ENCODE measurements at regions not wholly inside any gene's neighbourhood (a gene's known extent, or its start where the extent isn't known, plus 50 kb on each side); places are given as distances from the start of the nearest gene placed in this dataset.

DNA sequence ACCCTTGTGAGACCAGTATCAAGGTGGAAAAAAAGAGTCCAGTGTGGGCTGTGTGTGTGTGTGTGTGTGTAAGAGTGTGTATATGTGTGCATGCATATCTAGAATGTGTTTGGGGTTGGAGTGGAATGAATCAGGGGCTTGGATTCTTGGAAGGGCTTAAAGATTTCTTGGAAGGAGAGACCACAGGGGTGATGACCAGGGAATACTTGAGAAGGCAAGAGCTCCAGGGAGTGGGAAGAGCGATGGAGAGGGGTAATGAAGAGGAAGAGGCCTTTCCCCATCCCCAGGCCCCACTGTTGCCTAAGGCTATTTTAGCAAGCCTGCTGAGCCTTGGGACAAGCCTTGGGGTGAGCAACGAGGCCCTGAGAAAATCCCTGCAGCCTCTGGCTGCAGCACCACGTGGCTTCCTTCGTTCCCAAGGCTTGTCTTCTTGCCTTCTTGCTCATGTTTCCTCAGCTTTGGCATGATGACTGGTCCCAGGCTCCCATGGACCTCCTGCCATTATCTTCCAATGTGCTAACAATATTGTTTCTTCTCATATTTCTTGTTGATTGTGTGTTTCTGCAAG, 663.4 kb downstream of the INHBA start:
- FAIRE-seq, result no peak
- TF ChIP-seq POLR2AphosphoS5 (IDR thresholded peaks at IDR 0.05; ENCODE audit: low read depth, low read length) (no peak), POLR2A (IDR thresholded peaks at IDR 0.05; ENCODE audit: low read depth, low read length) (no peak), TAF1 (IDR thresholded peaks at IDR 0.05; ENCODE audit: borderline replicate concordance, low read depth, low read length) (no peak)

DNA sequence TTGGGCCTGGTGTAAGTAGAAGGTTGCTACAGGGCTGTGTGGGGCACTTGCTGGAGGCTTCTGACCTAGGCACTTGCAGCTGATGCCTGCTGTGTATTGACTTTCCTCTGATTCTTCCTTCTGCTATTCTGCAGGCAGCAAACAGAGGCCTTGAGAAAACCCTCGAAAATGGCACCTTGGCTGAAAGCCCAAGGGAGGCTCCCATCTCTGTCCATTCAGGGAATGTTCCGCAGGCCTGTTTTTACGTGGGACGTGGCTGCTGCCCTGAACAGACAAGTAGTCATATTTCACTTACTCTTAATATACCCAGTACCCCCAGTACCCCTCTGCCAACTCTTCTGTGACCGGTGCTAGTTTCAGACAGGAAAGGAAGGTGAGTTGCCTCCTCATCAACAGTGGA, 664.7 kb downstream of the INHBA start:
- TF ChIP-seq POLR2A (IDR thresholded peaks at IDR 0.05; ENCODE audit: low read depth, low read length) (no peak), POLR2AphosphoS5 (IDR thresholded peaks at IDR 0.05; ENCODE audit: low read depth, low read length) (no peak), TAF1 (IDR thresholded peaks at IDR 0.05; ENCODE audit: borderline replicate concordance, low read depth, low read length) (no peak)
- FAIRE-seq (no peak), DNase-seq (ENCODE audit: insufficient read length) (no peak)

More for the DNA sequence above, 663.4 kb downstream of the INHBA start:
- DNase-seq (ENCODE audit: insufficient read length), result no peak

DNA sequence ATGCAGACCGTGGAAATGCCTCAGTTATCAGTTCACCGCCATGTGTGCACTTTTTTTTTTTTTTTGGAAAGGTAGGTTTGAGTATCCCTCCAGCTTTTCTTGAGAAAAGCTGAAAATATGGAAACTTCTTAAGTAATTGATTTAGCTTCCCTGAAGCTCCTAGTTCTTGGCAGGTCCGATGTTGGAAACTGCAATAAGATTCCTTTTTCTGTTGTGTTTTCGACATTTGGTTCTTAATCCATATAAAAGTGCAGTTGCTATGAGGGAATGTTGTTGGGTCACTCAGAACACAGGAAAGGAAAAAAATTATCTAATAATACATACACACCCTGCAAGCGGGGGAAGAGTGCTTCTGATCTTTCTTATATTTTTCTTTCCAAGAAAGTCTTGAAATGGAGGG, 665.2 kb downstream of the INHBA start:
- TF ChIP-seq POLR2AphosphoS5 (IDR thresholded peaks at IDR 0.05; ENCODE audit: low read depth, low read length), result no peak
- no peak for TF ChIP-seq POLR2A (IDR thresholded peaks at IDR 0.05; ENCODE audit: low read depth, low read length)
- TF ChIP-seq TAF1 (IDR thresholded peaks at IDR 0.05; ENCODE audit: borderline replicate concordance, low read depth, low read length), result no peak
- no peak for FAIRE-seq

DNA sequence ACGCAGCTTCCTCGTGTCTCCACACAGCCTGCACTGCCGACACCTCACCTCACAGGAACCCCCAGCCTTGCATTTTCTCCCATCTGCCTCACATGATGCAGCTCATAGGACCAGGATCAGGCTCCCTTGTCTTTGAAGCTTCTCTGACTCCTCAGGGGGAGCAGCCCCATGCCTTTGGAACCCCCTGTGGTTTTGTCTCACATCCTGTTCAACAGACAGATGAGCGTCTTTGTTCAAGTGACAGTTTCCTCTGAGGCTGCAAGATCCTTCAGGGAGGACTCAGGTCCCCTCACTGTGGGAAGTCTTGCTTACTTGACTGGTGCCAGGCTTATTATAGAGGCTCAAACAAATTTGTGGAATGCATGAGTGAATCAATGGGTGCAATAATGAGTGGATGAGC, 667.1 kb downstream of the INHBA start:
- TF ChIP-seq POLR2A (IDR thresholded peaks at IDR 0.05; ENCODE audit: low read depth, low read length), result no peak
- TF ChIP-seq POLR2AphosphoS5 (IDR thresholded peaks at IDR 0.05; ENCODE audit: low read depth, low read length), result no peak
- no peak for TF ChIP-seq TAF1 (IDR thresholded peaks at IDR 0.05; ENCODE audit: borderline replicate concordance, low read depth, low read length)
- no peak for FAIRE-seq

More for the DNA sequence above, 665.2 kb downstream of the INHBA start:
- no peak for DNase-seq (ENCODE audit: insufficient read length)

DNA sequence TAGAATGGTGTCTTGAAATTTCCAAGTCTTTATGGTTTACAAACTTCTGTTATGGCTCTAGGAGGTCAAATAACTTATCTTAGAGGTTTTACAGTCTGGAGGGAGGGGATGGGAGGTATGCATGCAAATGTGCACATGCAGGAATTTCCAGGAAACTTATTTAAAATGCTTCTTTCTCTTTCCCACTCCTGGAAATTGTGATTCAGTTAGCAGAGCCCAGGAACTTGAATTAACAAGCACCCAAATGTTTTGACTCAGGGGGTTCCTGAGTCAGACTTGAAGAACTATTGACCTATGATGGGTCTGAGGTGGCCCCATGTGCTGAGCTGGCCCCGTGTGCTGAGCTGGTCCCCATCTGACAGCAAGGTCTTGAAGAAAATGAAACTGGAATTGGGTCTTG, 669.4 kb downstream of the INHBA start:
- DNase-seq (ENCODE audit: insufficient read length) (no peak), FAIRE-seq (no peak)
- TF ChIP-seq POLR2A (IDR thresholded peaks at IDR 0.05; ENCODE audit: low read depth, low read length) (no peak), TAF1 (IDR thresholded peaks at IDR 0.05; ENCODE audit: borderline replicate concordance, low read depth, low read length) (no peak)

More for the DNA sequence above, 667.1 kb downstream of the INHBA start:
- DNase-seq (ENCODE audit: insufficient read length), result no peak

DNA sequence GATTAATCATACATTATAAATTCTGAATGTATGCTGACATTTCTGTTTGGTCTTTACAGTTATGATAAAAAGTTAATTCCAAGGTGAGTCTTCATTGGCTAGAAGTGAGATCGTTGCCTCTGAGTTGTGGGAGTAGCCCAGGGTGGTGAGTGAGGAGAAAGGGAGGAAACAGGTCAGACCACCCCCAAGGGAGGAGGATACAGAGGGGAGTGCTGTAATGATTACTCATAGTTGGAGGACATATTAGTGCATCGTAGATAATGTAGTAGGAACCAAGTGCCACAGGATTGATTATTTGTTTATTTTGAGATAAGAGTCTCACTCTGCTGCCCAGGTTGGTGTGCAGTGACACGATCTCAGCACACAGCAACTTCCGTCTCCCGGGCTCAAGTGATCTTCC, 672.2 kb downstream of the INHBA start:
- TF ChIP-seq POLR2A (IDR thresholded peaks at IDR 0.05; ENCODE audit: low read depth, low read length) (no peak), TAF1 (IDR thresholded peaks at IDR 0.05; ENCODE audit: borderline replicate concordance, low read depth, low read length) (no peak), POLR2AphosphoS5 (IDR thresholded peaks at IDR 0.05; ENCODE audit: low read depth, low read length) (no peak)
- DNase-seq (ENCODE audit: insufficient read length) (no peak), FAIRE-seq (no peak)

DNA sequence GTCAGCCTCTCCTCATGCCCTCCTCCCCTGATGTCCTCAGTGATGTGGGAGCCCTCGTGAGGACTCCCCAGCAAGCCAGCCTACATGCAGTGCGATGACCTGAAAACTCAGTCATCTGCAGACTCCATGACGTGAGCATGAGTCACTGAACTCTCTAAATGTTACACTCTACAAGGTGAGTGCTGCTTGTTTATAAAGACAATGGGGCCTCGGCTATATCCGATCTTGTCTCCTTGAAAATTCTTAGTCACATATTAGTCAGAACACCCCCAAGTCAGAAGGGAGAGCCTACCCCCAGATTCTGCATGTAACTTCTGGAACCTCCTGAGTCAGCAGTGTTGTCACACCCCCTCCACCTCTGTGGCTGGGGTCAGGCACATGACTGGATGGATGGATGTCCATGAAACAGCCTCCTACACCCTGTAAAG, 673.8 kb downstream of the INHBA start:
- TF ChIP-seq POLR2AphosphoS5 (IDR thresholded peaks at IDR 0.05; ENCODE audit: low read depth, low read length) (no peak), TAF1 (IDR thresholded peaks at IDR 0.05; ENCODE audit: borderline replicate concordance, low read depth, low read length) (no peak), POLR2A (IDR thresholded peaks at IDR 0.05; ENCODE audit: low read depth, low read length) (no peak)
- no peak for FAIRE-seq
- DNase-seq (ENCODE audit: insufficient read length), result no peak

DNA sequence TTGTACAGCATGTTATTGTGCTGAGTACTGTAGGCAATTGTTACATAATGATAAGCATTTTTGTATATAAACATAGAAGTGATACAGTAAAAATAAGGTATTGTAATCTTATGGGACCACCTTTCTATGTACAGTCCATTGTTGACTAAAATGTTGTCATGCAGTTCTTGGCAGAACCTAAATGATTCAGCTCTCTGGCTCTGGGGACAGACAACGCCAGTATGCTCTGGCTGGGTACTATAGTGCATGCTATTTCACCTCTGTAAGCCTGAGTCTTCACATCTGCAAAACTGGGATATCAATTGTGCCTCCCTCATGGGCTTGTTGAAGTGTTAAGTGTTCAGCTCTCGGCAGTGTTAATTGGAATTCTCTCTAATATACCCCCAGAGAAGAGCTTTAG, 674.3 kb downstream of the INHBA start:
- no peak for FAIRE-seq
- TF ChIP-seq TAF1 (IDR thresholded peaks at IDR 0.05; ENCODE audit: borderline replicate concordance, low read depth, low read length) (no peak), POLR2AphosphoS5 (IDR thresholded peaks at IDR 0.05; ENCODE audit: low read depth, low read length) (no peak), POLR2A (IDR thresholded peaks at IDR 0.05; ENCODE audit: low read depth, low read length) (no peak)

DNA sequence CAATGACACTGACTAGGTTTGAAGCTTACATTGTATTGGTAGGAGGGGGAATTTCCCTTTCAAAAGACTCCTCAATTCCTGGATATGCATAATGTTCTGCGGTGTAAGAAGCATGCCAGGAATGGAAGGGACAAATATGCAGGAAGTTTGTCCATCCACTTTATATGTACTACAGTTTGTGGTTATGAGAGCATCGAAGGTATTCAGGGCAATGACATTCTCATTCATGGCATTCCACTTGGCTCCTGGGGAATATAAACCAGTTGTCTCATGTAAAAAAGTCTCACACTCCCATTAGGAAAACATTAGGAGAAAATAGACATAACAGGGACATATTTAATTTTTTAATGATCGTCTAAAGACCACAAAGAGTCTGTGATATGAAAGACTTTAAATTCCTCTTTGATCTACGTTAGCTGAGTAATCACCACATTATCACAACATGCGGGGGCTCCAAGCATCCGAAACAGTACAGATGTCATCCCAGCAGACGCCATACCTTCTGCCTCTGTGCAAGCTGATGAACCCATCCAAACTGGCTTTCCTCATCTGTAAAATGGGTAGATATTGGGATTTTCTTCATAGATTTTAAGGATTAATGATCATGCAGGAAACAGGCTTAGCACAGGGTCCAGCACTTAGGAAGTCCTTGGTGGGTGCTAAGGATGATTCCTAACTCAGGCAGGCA, 675.3 kb downstream of the INHBA start:
- TF ChIP-seq POLR2AphosphoS5 (IDR thresholded peaks at IDR 0.05; ENCODE audit: low read depth, low read length), result no peak
- no peak for TF ChIP-seq TAF1 (IDR thresholded peaks at IDR 0.05; ENCODE audit: borderline replicate concordance, low read depth, low read length)
- no peak for TF ChIP-seq POLR2A (IDR thresholded peaks at IDR 0.05; ENCODE audit: low read depth, low read length)
- DNase-seq (ENCODE audit: insufficient read length), result no peak
- no peak for FAIRE-seq

More for the DNA sequence above, 674.3 kb downstream of the INHBA start:
- DNase-seq (ENCODE audit: insufficient read length), result no peak

DNA sequence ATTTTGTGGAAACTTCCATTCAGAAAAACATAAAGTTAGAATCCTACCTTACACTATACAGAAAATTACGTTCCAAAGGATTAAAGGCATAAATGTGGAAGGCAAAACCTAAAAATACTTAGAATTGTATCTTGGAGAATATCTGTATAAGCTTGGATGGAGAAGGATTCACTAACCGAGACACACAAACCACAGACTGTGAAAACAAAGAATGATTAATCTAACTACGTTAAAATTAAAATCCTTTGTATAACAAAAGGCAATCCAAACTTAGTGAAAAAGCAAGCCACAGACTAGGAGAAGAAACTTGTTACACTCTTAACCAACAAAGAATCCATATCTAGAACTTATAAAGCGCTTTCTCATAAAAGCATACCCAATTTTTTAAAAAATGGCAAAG, 678.8 kb downstream of the INHBA start:
- TF ChIP-seq TAF1 (IDR thresholded peaks at IDR 0.05; ENCODE audit: borderline replicate concordance, low read depth, low read length) (no peak), POLR2AphosphoS5 (IDR thresholded peaks at IDR 0.05; ENCODE audit: low read depth, low read length) (no peak), POLR2A (IDR thresholded peaks at IDR 0.05; ENCODE audit: low read depth, low read length) (no peak)
- FAIRE-seq, result no peak

DNA sequence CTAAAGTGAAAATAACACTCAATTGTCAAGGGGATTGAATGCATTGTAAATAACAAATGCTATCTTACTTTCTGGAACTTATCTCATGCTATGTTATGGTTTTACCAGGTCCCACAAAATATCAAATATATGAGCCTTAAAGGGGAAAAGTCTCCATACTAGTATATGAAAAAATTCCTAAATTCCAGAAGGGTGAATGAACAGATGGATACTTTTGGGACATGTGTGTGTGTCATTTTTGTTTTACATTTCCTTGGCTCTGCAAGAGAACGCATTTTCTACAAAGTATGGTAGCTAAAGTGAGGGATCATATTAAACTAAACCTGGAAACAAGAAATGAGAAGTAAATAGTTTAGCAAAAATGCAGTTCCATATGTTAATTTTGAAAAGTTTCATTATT, 682.8 kb downstream of the INHBA start:
- no peak for DNase-seq (ENCODE audit: insufficient read length)
- TF ChIP-seq TAF1 (IDR thresholded peaks at IDR 0.05; ENCODE audit: borderline replicate concordance, low read depth, low read length) (no peak), POLR2A (IDR thresholded peaks at IDR 0.05; ENCODE audit: low read depth, low read length) (no peak), POLR2AphosphoS5 (IDR thresholded peaks at IDR 0.05; ENCODE audit: low read depth, low read length) (no peak)
- no peak for FAIRE-seq

More for the DNA sequence above, 678.8 kb downstream of the INHBA start:
- DNase-seq (ENCODE audit: insufficient read length), result no peak

DNA sequence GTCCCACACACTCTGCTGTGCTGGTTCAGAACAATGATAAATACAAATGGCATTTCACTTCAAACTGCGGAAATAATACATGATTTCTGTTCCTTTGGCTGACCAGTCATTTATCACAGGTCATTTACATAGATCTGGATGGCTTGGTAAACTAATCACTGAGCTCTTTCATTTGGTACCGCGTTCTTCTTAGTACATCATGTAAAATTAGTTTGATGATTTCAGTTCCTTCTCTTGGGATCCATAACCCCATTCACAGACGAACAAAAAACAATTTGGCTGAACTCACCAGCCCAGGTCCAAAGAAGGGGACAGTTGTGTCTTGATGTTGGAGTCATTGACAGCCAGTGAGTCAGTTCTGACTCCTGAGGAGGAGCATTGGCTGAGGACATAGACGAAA, 689.8 kb downstream of the INHBA start:
- FAIRE-seq, result peak; percentile 30
- no peak for DNase-seq (ENCODE audit: insufficient read length)
- no peak for TF ChIP-seq POLR2A (IDR thresholded peaks at IDR 0.05; ENCODE audit: low read depth, low read length)
- no peak for TF ChIP-seq TAF1 (IDR thresholded peaks at IDR 0.05; ENCODE audit: borderline replicate concordance, low read depth, low read length)
- no peak for TF ChIP-seq POLR2AphosphoS5 (IDR thresholded peaks at IDR 0.05; ENCODE audit: low read depth, low read length)
